GM12878 (cell line): ENCODE measurements at regions not wholly inside any gene's neighbourhood (a gene's known extent, or its start where the extent isn't known, plus 50 kb on each side); places are given as distances from the start of the nearest gene placed in this dataset.

Experiments
- ATAC-seq: fragments of 200-7000 bp; cut with Tn5 transposase; 3 replicates; pipeline ENCODE4 v1.9.1; 2020; ENCODE audit warnings: mild to moderate bottlenecking, moderate library complexity
- BruUV-seq: library from RNA; stranded (reverse); fragments of 400-500 nt; replicated peaks from 2 replicates; lab custom pipeline; 2021; lab: Mats Ljungman, UMichigan
- CTCF ChIA-PET: fragments of 300-600 bp; sonication (Branson Sonifier 250); formaldehyde crosslinking; extraction: SDS; loops from one replicate; lab custom pipeline; 2021; ENCODE audit warnings: inconsistent platforms; lab: Yijun Ruan, JAX
- POLR2A ChIA-PET: fragments of 350-600 bp; formaldehyde crosslinking; extraction: SDS; loops from one replicate; lab custom pipeline; 2021; ENCODE audit warnings: inconsistent platforms; lab: Charles Lee
- RAD21 ChIA-PET: fragments of 300-600 bp; sonication (Branson Sonifier 250); formaldehyde crosslinking; loops from one replicate; lab custom pipeline; 2023; ENCODE audit warnings: antibody characterized with exemption; ENCODE audit not compliant: unreplicated experiment; lab: Charles Lee
- SMC1A ChIA-PET: fragments of 300-600 bp; sonication (Branson Sonifier 250); formaldehyde crosslinking; loops from one replicate; lab custom pipeline; 2023; ENCODE audit not compliant: unreplicated experiment, uncharacterized antibody; lab: Charles Lee
- DNase-seq: peaks from one replicate; pipeline ENCODE4 v3.0.0-alpha.2; 2011; ENCODE audit warnings: low read depth, low spot score
- FAIRE-seq: peaks from 3 replicates; lab custom pipeline; 2011; peaks lifted over from hg19 to GRCh38; lab: Jason Lieb, UNC
- H2AFZ ChIP-seq: 2 replicates; pipeline ENCODE4 v1.6.0; 2011; ENCODE audit warnings: low read depth, low read length, control low read depth; ENCODE audit not compliant: control insufficient read depth
- H3K27ac ChIP-seq: 2 replicates; pipeline ENCODE4 v1.5.1; 2011; ENCODE audit warnings: control low read depth; ENCODE audit not compliant: control insufficient read depth, insufficient read depth
- H3K27me3 ChIP-seq, 2 experiments: replicated peaks in 1 of 2; 2 replicates each; pipeline versions ENCODE4 v1.6.0 to v1.6.1; 2011; ENCODE audit warnings: low read length in 1 of 2; ENCODE audit not compliant: control insufficient read depth in 2 of 2, insufficient read depth in 2 of 2
- H3K36me3 ChIP-seq, 2 experiments: 2 replicates each; pipeline ENCODE4 v1.5.1; 2011; ENCODE audit warnings: low read length in 1 of 2; ENCODE audit not compliant: control insufficient read depth in 2 of 2, insufficient read depth in 2 of 2
- H3K4me1 ChIP-seq: 2 replicates; pipeline ENCODE4 v1.6.1; 2011; ENCODE audit warnings: mild to moderate bottlenecking, low read length, moderate library complexity, mixed read lengths; ENCODE audit not compliant: control insufficient read depth, insufficient read depth
- H3K4me2 ChIP-seq: 2 replicates; pipeline ENCODE4 v1.6.0; 2011; ENCODE audit warnings: control low read depth; ENCODE audit not compliant: control insufficient read depth, insufficient read depth
- H3K4me3 ChIP-seq: fragments of 200-600 bp; sonication (generic); 2 replicates; pipeline ENCODE4 v1.5.1; 2016
- H3K79me2 ChIP-seq: 2 replicates; pipeline ENCODE4 v1.6.0; 2011; ENCODE audit warnings: low read length; ENCODE audit not compliant: control insufficient read depth, insufficient read depth
- H3K9ac ChIP-seq: 2 replicates; pipeline ENCODE4 v1.8.0; 2011; ENCODE audit warnings: low read length, control low read depth, mixed read lengths; ENCODE audit not compliant: control insufficient read depth, insufficient read depth
- H3K9me3 ChIP-seq: replicated peaks from 3 replicates; pipeline ENCODE4 v1.5.1; 2011; ENCODE audit warnings: mild to moderate bottlenecking, low read length; ENCODE audit not compliant: control insufficient read depth, insufficient read depth
- H4K20me1 ChIP-seq: 2 replicates; pipeline ENCODE4 v1.6.0; 2011; ENCODE audit not compliant: control insufficient read depth, insufficient read depth
- BACH1 ChIP-seq: fragments of 450-650 bp; IDR thresholded peaks from 2 replicates; pipeline ENCODE4 v1.6.1; 2017; ENCODE audit warnings: mild to moderate bottlenecking, borderline replicate concordance
- BCL3 ChIP-seq: IDR thresholded peaks from 2 replicates; pipeline ENCODE4 v1.6.1; 2011; ENCODE audit warnings: borderline replicate concordance, low read depth, mild to moderate bottlenecking, moderate library complexity, low read length; ENCODE audit not compliant: insufficient read depth, poor library complexity, severe bottlenecking
- CBX3 ChIP-seq: fragments of 200-600 bp; sonication (generic); IDR thresholded peaks from 2 replicates; pipeline ENCODE4 v1.6.1; 2016; ENCODE audit warnings: low read depth, borderline replicate concordance
- CHD2 ChIP-seq: IDR thresholded peaks from 2 replicates; pipeline ENCODE4 v1.6.1; 2011; ENCODE audit warnings: low read depth, low read length, improper control_type of control experiment, borderline replicate concordance
- EP300 ChIP-seq, 2 experiments: fragments of 150-350 bp in 1 of 2; IDR thresholded peaks; 2 replicates each; pipeline ENCODE4 v1.6.1; 2011 to 2012; ENCODE audit warnings: low read depth in 2 of 2, low read length in 2 of 2, borderline replicate concordance in 1 of 2, improper control_type of control experiment in 1 of 2, inconsistent platforms in 1 of 2; ENCODE audit not compliant: control insufficient read depth in 1 of 2
- ESRRA ChIP-seq: IDR thresholded peaks from 2 replicates; pipeline ENCODE4 v1.6.1; 2012; ENCODE audit warnings: mild to moderate bottlenecking, low read length, improper control_type of control experiment
- KAT2A ChIP-seq: conservative IDR thresholded peaks from 2 replicates; pipeline ENCODE4 v1.6.1; 2011; ENCODE audit warnings: low read depth, low read length; ENCODE audit not compliant: control insufficient read depth
- MEF2B ChIP-seq: fragments of 450-650 bp; IDR thresholded peaks from 2 replicates; pipeline ENCODE4 v1.6.1; 2018; ENCODE audit warnings: mild to moderate bottlenecking, moderate library complexity; ENCODE audit not compliant: partially characterized antibody, poor library complexity, severe bottlenecking
- NFYA ChIP-seq: IDR thresholded peaks from 2 replicates; pipeline ENCODE4 v1.6.1; 2011; ENCODE audit warnings: low read depth, mild to moderate bottlenecking, low read length, improper control_type of control experiment, borderline replicate concordance
- SIN3A ChIP-seq: IDR thresholded peaks from 2 replicates; pipeline ENCODE4 v1.6.1; 2012; ENCODE audit warnings: low read depth, low read length, improper control_type of control experiment
- SKIL ChIP-seq: fragments of 450-650 bp; IDR thresholded peaks from 2 replicates; pipeline ENCODE4 v1.6.1; 2017; ENCODE audit warnings: mild to moderate bottlenecking, low read depth, inconsistent platforms; ENCODE audit not compliant: poor library complexity, severe bottlenecking
- WGBS: methylation state at CpG from one replicate; pipeline ENCODE4 v1.1.6; 2016; ENCODE audit warnings: low lambda C conversion rate; ENCODE audit not compliant: insufficient replicate concordance, insufficient coverage; ENCODE audit errors: missing lambda C conversion rate; 5-methylcytosine and 5-hydroxymethylcytosine counted together
- in situ Hi-C: fragments of 300-500 bp; cut with MboI; formaldehyde crosslinking; loops from 9 replicates; pipeline ENCODE4 v1.14.3; 2018; ENCODE audit warnings: mixed read lengths
- intact Hi-C: fragments of 100-400 bp; cut with micrococcal nuclease; formaldehyde crosslinking; loops from one replicate; pipeline ENCODE4 v1.14.2; 2022; ENCODE audit not compliant: unreplicated experiment
- TF ChIP-seq, protein P1 (sequence below): fragments of 450-650 bp; IDR thresholded peaks from 2 replicates; pipeline ENCODE4 v1.6.1; 2017; ENCODE audit warnings: mild to moderate bottlenecking, moderate library complexity

- TF ChIP-seq SKIL = no peak
- no peak for TF ChIP-seq SIN3A
- no peak for TF ChIP-seq EP300 (IDR thresholded peaks at IDR 0.05; ENCODE audit: borderline replicate concordance in 1 of 2, control insufficient read depth in 1 of 2, low read depth in 2 of 2, low read length in 2 of 2)
- TF ChIP-seq NFYA = no peak
- no peak for TF ChIP-seq BACH1
- no peak for TF ChIP-seq MEF2B
Measured at GRCh38 chr5:2439608-2440007, 311.9 kb downstream of the IRX2 start (continued).

DNA sequence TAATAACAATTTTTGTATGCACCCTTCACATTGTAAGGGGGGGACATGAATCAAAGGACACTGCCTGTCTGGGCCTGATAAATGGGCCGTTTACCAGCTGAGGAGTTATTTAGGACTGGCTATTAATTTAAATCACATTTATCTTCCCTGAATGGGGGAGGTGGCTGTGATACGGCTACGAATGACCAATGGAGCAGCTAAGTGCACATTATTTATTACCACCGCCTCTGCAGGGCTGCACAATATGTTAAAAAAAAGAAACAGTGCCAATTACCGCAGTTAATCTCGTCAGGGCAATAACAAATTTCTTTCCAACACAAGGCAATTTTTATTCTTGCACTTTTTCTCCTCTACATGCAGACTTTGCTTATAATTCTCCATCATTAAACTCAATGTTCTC lies 318.4 kb downstream of the IRX2 start:
- Histone ChIP-seq H3K36me3 (no peaks in the 10 kb centered on the region), H2AFZ (no peak overlapping the region), H4K20me1 (no peaks in the 10 kb centered on the region), H3K27me3 (no peaks in the 10 kb centered on the region), H3K4me1 (no peaks in the 10 kb centered on the region), H3K4me3 (no peak overlapping the region), H3K9ac (no peak overlapping the region), H3K4me2 (no peak overlapping the region), H3K9me3 (no peaks in the 10 kb centered on the region; the same call in 2 of the 3 replicates), H3K79me2 (no peaks in the 10 kb centered on the region), H3K27ac (no peak overlapping the region)
- ATAC-seq = no peak
- DNase-seq = no peak
- ChIA-PET CTCF (no interaction called here), SMC1A (no interaction called here), RAD21 (no interaction called here), POLR2A (no interaction called here)
- BruUV-seq = no TSS peak
- intact Hi-C loops (no loop called here), in situ Hi-C loops (no loop called here)
- WGBS = 32% methylated on average over 6 of the region's 6 CpGs
- no peak for FAIRE-seq
- TF ChIP-seq KAT2A (no peak), BCL3 (no peak), CBX3 (no peak), ESRRA (no peak), CHD2 (no peak)
- TF ChIP-seq, protein P1, sequence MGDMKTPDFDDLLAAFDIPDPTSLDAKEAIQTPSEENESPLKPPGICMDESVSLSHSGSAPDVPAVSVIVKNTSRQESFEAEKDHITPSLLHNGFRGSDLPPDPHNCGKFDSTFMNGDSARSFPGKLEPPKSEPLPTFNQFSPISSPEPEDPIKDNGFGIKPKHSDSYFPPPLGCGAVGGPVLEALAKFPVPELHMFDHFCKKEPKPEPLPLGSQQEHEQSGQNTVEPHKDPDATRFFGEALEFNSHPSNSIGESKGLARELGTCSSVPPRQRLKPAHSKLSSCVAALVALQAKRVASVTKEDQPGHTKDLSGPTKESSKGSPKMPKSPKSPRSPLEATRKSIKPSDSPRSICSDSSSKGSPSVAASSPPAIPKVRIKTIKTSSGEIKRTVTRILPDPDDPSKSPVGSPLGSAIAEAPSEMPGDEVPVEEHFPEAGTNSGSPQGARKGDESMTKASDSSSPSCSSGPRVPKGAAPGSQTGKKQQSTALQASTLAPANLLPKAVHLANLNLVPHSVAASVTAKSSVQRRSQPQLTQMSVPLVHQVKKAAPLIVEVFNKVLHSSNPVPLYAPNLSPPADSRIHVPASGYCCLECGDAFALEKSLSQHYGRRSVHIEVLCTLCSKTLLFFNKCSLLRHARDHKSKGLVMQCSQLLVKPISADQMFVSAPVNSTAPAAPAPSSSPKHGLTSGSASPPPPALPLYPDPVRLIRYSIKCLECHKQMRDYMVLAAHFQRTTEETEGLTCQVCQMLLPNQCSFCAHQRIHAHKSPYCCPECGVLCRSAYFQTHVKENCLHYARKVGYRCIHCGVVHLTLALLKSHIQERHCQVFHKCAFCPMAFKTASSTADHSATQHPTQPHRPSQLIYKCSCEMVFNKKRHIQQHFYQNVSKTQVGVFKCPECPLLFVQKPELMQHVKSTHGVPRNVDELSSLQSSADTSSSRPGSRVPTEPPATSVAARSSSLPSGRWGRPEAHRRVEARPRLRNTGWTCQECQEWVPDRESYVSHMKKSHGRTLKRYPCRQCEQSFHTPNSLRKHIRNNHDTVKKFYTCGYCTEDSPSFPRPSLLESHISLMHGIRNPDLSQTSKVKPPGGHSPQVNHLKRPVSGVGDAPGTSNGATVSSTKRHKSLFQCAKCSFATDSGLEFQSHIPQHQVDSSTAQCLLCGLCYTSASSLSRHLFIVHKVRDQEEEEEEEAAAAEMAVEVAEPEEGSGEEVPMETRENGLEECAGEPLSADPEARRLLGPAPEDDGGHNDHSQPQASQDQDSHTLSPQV = no peak
